Nucleus accumbens (tissue), 56 donors: ENCODE measurements at regions not wholly inside any gene's neighbourhood (a gene's known extent, or its start where the extent isn't known, plus 50 kb on each side); places are given as distances from the start of the nearest gene placed in this dataset.

ENCODE experiments used
- DNase-seq, 56 donors: peaks; one replicate each; lab custom pipeline; 2025; lab: John Stamatoyannopoulos, UW

GRCh38 chr11:103844327-103845215 is 191.9 kb upstream of the DDI1 start:
- no peak for DNase-seq

GRCh38 chr11:103845331-103845730 is 191.1 kb upstream of the DDI1 start:
- no peak for DNase-seq

- no peak for DNase-seq
Measured at GRCh38 chr11:103848686-103849085, 187.8 kb upstream of the DDI1 start.

GRCh38 chr11:103849366-103849765 is 187.1 kb upstream of the DDI1 start:
- DNase-seq, result no peak

GRCh38 chr11:103850419-103851165 is 185.8 kb upstream of the DDI1 start:
- DNase-seq, result no peak

GRCh38 chr11:103851166-103851651 is 185.2 kb upstream of the DDI1 start:
- DNase-seq, result no peak
